ENCODE measurements at regions not wholly inside any gene's neighbourhood (a gene's known extent, or its start where the extent isn't known, plus 50 kb on each side); places are given as distances from the start of the nearest gene placed in this dataset.

GRCh38 chr5:87836696-87837095 is 424.0 kb upstream of the CCNH start:
- FAIRE-seq, result no peak
- TF ChIP-seq, protein P1, sequence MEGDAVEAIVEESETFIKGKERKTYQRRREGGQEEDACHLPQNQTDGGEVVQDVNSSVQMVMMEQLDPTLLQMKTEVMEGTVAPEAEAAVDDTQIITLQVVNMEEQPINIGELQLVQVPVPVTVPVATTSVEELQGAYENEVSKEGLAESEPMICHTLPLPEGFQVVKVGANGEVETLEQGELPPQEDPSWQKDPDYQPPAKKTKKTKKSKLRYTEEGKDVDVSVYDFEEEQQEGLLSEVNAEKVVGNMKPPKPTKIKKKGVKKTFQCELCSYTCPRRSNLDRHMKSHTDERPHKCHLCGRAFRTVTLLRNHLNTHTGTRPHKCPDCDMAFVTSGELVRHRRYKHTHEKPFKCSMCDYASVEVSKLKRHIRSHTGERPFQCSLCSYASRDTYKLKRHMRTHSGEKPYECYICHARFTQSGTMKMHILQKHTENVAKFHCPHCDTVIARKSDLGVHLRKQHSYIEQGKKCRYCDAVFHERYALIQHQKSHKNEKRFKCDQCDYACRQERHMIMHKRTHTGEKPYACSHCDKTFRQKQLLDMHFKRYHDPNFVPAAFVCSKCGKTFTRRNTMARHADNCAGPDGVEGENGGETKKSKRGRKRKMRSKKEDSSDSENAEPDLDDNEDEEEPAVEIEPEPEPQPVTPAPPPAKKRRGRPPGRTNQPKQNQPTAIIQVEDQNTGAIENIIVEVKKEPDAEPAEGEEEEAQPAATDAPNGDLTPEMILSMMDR (IDR thresholded peaks at IDR 0.05; ENCODE audit: insufficient read depth, missing control alignments), result no peak
- DNase-seq (ENCODE audit: insufficient read length, low spot score), result no peak

DNA sequence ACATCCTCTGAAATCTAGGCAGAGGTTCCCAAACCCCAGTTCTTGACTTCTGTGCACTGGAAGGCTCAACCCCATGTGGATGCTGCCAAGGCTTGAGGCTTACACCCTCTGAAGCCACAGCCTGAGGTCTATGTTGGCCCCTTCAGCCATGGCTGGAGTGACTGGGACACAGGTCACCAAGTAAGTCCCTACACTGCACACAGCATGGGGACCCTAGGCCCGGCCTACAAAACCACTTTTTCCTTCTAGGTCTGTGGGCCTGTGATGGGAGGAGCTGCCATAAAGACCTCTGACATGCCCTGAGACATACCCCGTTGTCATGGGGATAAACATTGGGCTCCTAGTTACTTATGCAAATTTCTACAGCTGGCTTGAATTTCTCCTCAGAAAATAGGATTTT is 418.8 kb upstream of the CCNH start:
- TF ChIP-seq, protein P1 (IDR thresholded peaks at IDR 0.05; ENCODE audit: insufficient read depth, missing control alignments), result no peak
- DNase-seq (ENCODE audit: insufficient read length, low spot score) (no peak), FAIRE-seq (no peak)

DNA sequence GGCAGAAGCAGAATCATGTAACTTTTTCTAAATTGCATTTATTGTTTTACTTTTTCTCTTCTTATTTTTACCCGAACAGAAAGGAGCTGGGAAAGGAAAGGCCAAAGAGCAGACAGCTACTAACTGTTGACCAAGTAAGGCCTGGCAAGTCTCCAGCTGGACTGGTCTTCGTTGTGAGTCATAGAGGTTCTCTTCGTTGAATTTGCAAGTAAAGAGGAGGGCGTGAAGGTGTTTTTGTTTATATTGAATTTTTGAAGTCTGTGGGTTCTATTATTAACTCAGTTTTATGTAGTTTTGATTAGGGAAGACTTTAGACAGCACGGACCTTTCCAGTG is 416.5 kb upstream of the CCNH start:
- no peak for DNase-seq (ENCODE audit: insufficient read length, low spot score)
- TF ChIP-seq, protein P1 (IDR thresholded peaks at IDR 0.05; ENCODE audit: insufficient read depth, missing control alignments), result no peak
- no peak for FAIRE-seq

- TF ChIP-seq, protein P1 (IDR thresholded peaks at IDR 0.05; ENCODE audit: insufficient read depth, missing control alignments), result no peak
- DNase-seq (ENCODE audit: insufficient read length, low spot score) (no peak), FAIRE-seq (no peak)
These were observed 416.0 kb upstream of the CCNH start for GRCh38 chr5:87828545-87829216.

DNA sequence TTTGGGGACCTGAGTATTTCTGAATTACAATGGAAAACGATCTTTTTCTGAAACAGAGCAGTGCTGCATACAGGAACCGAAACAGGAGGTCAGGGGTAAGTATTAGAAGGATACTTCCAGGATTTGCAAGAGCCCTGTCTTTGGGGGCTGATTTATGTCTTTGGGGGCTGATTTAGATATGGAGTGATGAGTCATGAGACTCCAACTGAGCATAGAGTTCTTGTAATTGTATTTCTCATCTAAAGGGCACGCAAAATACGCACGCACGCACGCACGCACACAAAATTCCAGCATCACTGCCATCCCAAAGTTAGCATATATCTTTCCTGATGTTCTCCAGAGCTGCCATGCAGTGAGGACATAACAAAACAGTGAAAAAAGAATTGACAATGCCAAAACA is 414.8 kb upstream of the CCNH start:
- DNase-seq (ENCODE audit: insufficient read length, low spot score) (no peak), FAIRE-seq (no peak)
- TF ChIP-seq, protein P1 (IDR thresholded peaks at IDR 0.05; ENCODE audit: insufficient read depth, missing control alignments), result no peak

- FAIRE-seq, result no peak
- DNase-seq (ENCODE audit: insufficient read length, low spot score), result no peak
- TF ChIP-seq, protein P1 (IDR thresholded peaks at IDR 0.05; ENCODE audit: insufficient read depth, missing control alignments), result no peak
These were observed 413.8 kb upstream of the CCNH start for GRCh38 chr5:87826507-87826906.

DNA sequence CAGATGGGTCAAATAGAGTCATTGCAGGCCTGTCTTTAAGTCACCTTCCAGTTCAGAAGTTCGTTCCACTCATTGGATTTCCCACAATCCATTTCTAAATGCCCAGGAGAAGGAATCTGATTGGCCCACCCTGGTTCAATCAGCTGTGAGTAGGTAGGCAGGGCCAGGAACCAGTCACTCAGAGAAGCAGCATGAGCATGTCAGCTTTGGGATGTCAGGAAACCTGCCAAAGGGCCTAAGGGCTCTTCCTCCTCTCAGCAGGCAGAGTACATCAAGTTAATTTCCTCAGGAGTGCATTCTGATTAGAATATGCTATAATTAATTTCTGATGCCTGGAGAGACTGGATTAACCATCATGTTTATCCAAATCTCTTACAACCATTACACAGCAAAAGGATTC is 412.9 kb upstream of the CCNH start:
- FAIRE-seq (no peak), DNase-seq (ENCODE audit: insufficient read length, low spot score) (no peak)
- TF ChIP-seq, protein P1 (IDR thresholded peaks at IDR 0.05; ENCODE audit: insufficient read depth, missing control alignments), result no peak

All from D721Med (cell line).